GM19328 (cell line): ENCODE measurements at regions not wholly inside any gene's neighbourhood (a gene's known extent, or its start where the extent isn't known, plus 50 kb on each side); places are given as distances from the start of the nearest gene placed in this dataset.
"Not testable (repeated sequence)": the region's sequence is repeated elsewhere in the genome, so short reads cannot be mapped to it uniquely, and the experiment has no call there.

Experiments
- ATAC-seq: cut with Tn5 transposase; IDR thresholded peaks from one replicate; pipeline ENCODE4 v1.9.1; 2021; ENCODE audit warnings: mild to moderate bottlenecking, moderate library complexity; ENCODE audit not compliant: unreplicated experiment

- no peak for ATAC-seq
Measured at GRCh38 chr2:65626831-65627230, 194.4 kb upstream of the SPRED2 start.

- no peak for ATAC-seq
Measured at GRCh38 chr2:65625982-65626381, 193.6 kb upstream of the SPRED2 start.

GRCh38 chr2:65622951-65623535, 190.6 kb upstream of the SPRED2 start:
- no peak for ATAC-seq

- no peak for ATAC-seq
Measured at GRCh38 chr2:65622499-65622898, 190.1 kb upstream of the SPRED2 start.

- no peak for ATAC-seq
Measured at GRCh38 chr2:65620524-65620923, 188.1 kb upstream of the SPRED2 start.

- ATAC-seq: no peak
Measured at GRCh38 chr2:65620026-65620425, 187.6 kb upstream of the SPRED2 start.

GRCh38 chr2:65615602-65616001, 183.2 kb upstream of the SPRED2 start:
- no peak for ATAC-seq

GRCh38 chr2:65613968-65614555, 181.7 kb upstream of the SPRED2 start:
- no peak for ATAC-seq

GRCh38 chr2:65611488-65611887, 179.1 kb upstream of the SPRED2 start:
- no peak for ATAC-seq

- no peak for ATAC-seq
Measured at GRCh38 chr2:65608916-65609315, 176.5 kb upstream of the SPRED2 start.

- no peak for ATAC-seq
Measured at GRCh38 chr2:65608466-65608865, 176.1 kb upstream of the SPRED2 start.

GRCh38 chr2:65607662-65608305, 175.4 kb upstream of the SPRED2 start:
- no peak for ATAC-seq

- ATAC-seq: no peak
Measured at GRCh38 chr2:65605743-65606058, 173.3 kb upstream of the SPRED2 start.

GRCh38 chr2:65605058-65605742, 172.8 kb upstream of the SPRED2 start:
- no peak for ATAC-seq

- no peak for ATAC-seq
Measured at GRCh38 chr2:65604246-65604645, 171.8 kb upstream of the SPRED2 start.

- ATAC-seq: no peak
Measured at GRCh38 chr2:65602603-65603235, 170.3 kb upstream of the SPRED2 start.

- not testable (repeated sequence) for ATAC-seq
Measured at GRCh38 chr2:65600871-65601270, 168.5 kb upstream of the SPRED2 start.

GRCh38 chr2:65600351-65600750, 168.0 kb upstream of the SPRED2 start:
- ATAC-seq: not testable (repeated sequence)

- no peak for ATAC-seq
Measured at GRCh38 chr2:65599693-65600092, 167.3 kb upstream of the SPRED2 start.

GRCh38 chr2:65598996-65599395, 166.6 kb upstream of the SPRED2 start:
- ATAC-seq: no peak

GRCh38 chr2:65598264-65598663, 165.9 kb upstream of the SPRED2 start:
- no peak for ATAC-seq

- ATAC-seq: no peak
Measured at GRCh38 chr2:65595630-65596029, 163.2 kb upstream of the SPRED2 start.
